ENCODE measurements at regions not wholly inside any gene's neighbourhood (a gene's known extent, or its start where the extent isn't known, plus 50 kb on each side); places are given as distances from the start of the nearest gene placed in this dataset.

- TF ChIP-seq CTCF (IDR thresholded peaks at IDR 0.05) (no peak), POLR2A (IDR thresholded peaks at IDR 0.05) (no peak)
These were observed 319.2 kb downstream of the CDC14C start for GRCh38 chr7:49243521-49243920.
